Mesothelial cell of epicardium (in vitro differentiated cells): ENCODE measurements at regions not wholly inside any gene's neighbourhood (a gene's known extent, or its start where the extent isn't known, plus 50 kb on each side); places are given as distances from the start of the nearest gene placed in this dataset.

Experiments used
- DNase-seq, 2 experiments: peaks; one replicate each; pipeline ENCODE4 v3.0.0; 2021; ENCODE audit warnings: low spot score in 2 of 2; ENCODE audit not compliant: unreplicated experiment in 2 of 2
- H3K27ac Mint-ChIP-seq: 2 replicates; pipeline ENCODE4 v1.8.0; 2021; ENCODE audit warnings: mixed read lengths
- H3K27me3 Mint-ChIP-seq: 2 replicates; pipeline ENCODE4 v1.8.0; 2021; ENCODE audit warnings: low read depth, mixed read lengths
- H3K36me3 Mint-ChIP-seq: 2 replicates; pipeline ENCODE4 v1.8.0; 2021; ENCODE audit warnings: mixed read lengths
- H3K4me1 Mint-ChIP-seq: 2 replicates; pipeline ENCODE4 v1.8.0; 2021; ENCODE audit warnings: mixed read lengths
- H3K4me3 Mint-ChIP-seq: 2 replicates; pipeline ENCODE4 v1.8.0; 2021; ENCODE audit warnings: mild to moderate bottlenecking, moderate library complexity, mixed read lengths
- H3K9me3 Mint-ChIP-seq: 2 replicates; pipeline ENCODE4 v1.8.0; 2021; ENCODE audit warnings: mixed read lengths
- CTCF ChIP-seq: fragments of 200-600 bp; sonication (generic); IDR thresholded peaks from one replicate; pipeline ENCODE4 v1.5.0; 2021; ENCODE audit warnings: antibody characterized with exemption; ENCODE audit not compliant: unreplicated experiment

DNA sequence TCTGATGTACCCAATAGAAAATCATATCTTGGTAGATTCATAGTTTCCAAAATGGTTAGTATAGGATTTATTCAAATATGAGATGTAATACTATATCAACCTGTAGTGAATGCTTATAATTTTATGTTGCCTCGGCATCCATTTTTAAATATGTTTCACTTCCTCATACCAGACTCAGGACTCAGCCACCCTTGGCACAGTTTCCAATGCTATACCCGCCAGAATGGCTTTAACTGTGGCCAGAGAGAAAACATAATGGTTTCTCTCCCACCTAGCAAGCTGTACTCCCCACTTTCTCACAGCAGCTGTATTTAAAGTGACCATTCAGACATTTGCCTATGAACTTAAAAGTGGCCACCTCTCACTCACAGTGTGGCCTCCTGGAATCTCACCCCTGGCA lies 466.6 kb upstream of the PABPC4L start:
- Mint-ChIP-seq H3K4me1 (no peaks in the 10 kb centered on the region), H3K27ac (no peak overlapping the region), H3K9me3 (peaks cover 12% of the 10 kb centered on the region), H3K36me3 (peaks cover 2% of the 10 kb centered on the region), H3K4me3 (no peak overlapping the region), H3K27me3 (no peaks in the 10 kb centered on the region)
- no peak for TF ChIP-seq CTCF
- no peak for DNase-seq

DNA sequence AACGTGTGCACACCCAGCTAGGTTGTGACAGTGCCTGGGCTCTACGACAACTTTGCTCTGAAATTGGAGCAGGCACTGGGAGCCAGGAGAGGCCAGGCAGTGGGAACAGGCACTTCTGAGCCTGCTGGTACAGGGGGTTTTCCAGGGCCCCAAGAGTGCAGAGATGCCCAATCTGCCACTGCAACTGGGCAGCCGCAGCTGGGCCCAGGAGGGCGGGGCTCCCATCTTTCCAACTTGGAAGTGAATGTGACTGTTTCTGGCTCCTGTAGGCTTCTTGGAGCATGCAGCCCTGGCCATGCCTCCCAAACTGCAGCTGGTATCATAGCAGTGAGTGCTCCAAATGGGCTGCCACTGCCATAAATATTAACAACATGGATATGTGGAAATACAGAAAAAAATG lies 465.1 kb upstream of the PABPC4L start:
- no peak overlapping the region for H3K27ac Mint-ChIP-seq

GRCh38 chr4:134665429-134665828 lies 463.8 kb upstream of the PABPC4L start:
- Mint-ChIP-seq H3K27me3 (no peaks in the 10 kb centered on the region), H3K4me1 (no peaks in the 10 kb centered on the region), H3K27ac (no peak overlapping the region), H3K4me3 (no peak overlapping the region), H3K9me3 (peaks cover 12% of the 10 kb centered on the region), H3K36me3 (peaks cover 2% of the 10 kb centered on the region)
- DNase-seq, result no peak
- TF ChIP-seq CTCF, result no peak

More for the DNA sequence above, 465.1 kb upstream of the PABPC4L start:
- no peak for TF ChIP-seq CTCF
- peaks cover 2% of the 10 kb centered on the region for H3K36me3 Mint-ChIP-seq
- no peak overlapping the region for H3K4me3 Mint-ChIP-seq
- H3K4me1 Mint-ChIP-seq, result no peaks in the 10 kb centered on the region
- DNase-seq, result no peak
- peaks cover 12% of the 10 kb centered on the region for H3K9me3 Mint-ChIP-seq
- no peaks in the 10 kb centered on the region for H3K27me3 Mint-ChIP-seq

DNA sequence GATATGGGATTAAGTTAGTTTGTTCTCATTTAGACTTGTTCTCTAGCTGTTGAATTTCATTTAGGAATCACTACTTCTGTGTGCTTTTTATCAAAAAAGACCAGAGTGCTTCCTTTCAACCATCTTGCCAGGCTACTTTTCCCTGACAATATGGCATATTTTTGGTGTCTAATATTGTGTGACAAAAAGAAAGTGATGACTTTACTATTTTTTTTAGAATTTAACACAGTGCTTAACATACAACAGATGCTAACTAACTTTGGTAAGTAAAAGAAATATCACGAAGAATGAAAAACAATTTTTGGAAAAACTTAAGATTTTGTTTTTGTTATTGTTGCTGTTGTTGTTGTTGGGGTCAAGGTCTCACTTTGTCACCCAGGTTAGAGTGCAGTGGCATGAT lies 462.2 kb upstream of the PABPC4L start:
- H3K4me3 Mint-ChIP-seq, result no peak overlapping the region
- no peaks in the 10 kb centered on the region for H3K27me3 Mint-ChIP-seq
- H3K9me3 Mint-ChIP-seq, result peaks cover 9% of the 10 kb centered on the region

DNA sequence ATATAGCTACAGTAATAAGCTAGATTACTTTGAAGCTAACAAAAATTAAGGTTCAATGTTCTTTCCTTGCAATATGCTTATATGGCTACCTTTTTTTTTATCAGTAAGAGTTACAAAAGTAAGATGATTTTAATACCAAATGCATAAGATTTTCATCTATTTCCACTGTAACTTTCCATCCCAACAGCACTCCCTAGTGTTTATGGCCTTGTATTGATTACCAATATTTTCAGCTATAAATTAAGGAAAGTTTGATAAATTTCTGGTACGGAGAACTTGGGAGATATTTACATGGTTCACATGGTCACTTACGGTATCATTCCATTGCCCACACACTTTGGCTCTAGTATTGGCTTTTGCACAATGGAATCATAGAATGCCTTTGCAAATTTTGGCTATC lies 448.9 kb upstream of the PABPC4L start:
- Mint-ChIP-seq H3K36me3 (no peaks in the 10 kb centered on the region), H3K4me1 (no peaks in the 10 kb centered on the region), H3K4me3 (no peak overlapping the region), H3K27ac (no peak overlapping the region), H3K9me3 (no peaks in the 10 kb centered on the region), H3K27me3 (no peaks in the 10 kb centered on the region)
- TF ChIP-seq CTCF, result no peak
- no peak for DNase-seq

More for the DNA sequence above, 462.2 kb upstream of the PABPC4L start:
- TF ChIP-seq CTCF, result no peak
- no peak overlapping the region for H3K27ac Mint-ChIP-seq
- no peaks in the 10 kb centered on the region for H3K4me1 Mint-ChIP-seq
- DNase-seq, result no peak
- H3K36me3 Mint-ChIP-seq, result peaks cover 2% of the 10 kb centered on the region

DNA sequence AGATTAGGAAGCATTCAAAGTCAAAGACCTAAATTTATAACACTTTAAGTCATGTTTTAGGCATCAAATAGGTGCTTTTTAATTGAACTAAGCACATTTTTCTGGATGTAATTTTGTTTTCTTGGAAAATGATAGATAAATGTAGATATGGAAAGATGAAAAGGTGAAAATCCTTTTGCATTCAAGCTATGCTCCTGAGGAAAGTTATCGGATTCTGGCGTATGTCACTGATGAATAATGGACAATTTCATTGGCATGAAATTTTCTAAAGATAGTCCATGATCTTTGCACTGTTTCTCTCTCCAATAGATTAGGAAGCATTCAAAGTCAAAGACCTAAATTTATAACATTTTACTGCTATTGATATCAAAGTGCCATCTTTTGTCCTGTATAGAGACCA lies 444.2 kb upstream of the PABPC4L start:
- Mint-ChIP-seq H3K4me1 (no peaks in the 10 kb centered on the region), H3K9me3 (peaks cover 16% of the 10 kb centered on the region), H3K36me3 (no peaks in the 10 kb centered on the region), H3K27me3 (no peaks in the 10 kb centered on the region), H3K27ac (no peak overlapping the region), H3K4me3 (no peak overlapping the region)
- no peak for TF ChIP-seq CTCF
- DNase-seq, result no peak
